H1 (cell line): ENCODE measurements at regions not wholly inside any gene's neighbourhood (a gene's known extent, or its start where the extent isn't known, plus 50 kb on each side); places are given as distances from the start of the nearest gene placed in this dataset.

ENCODE experiments used
- CTCF ChIA-PET: fragments of 300-600 bp; sonication (Branson Sonifier 250); formaldehyde crosslinking; loops from one replicate; lab custom pipeline; 2021; ENCODE audit not compliant: partially characterized antibody; lab: Charles Lee
- POLR2A ChIA-PET: fragments of 300-600 bp; sonication (Branson Sonifier 250); formaldehyde crosslinking; loops from one replicate; lab custom pipeline; 2021; ENCODE audit warnings: inconsistent platforms; ENCODE audit not compliant: partially characterized antibody; lab: Charles Lee
- DNase-seq, 2 experiments: peaks; one replicate each; pipeline versions ENCODE4 v3.0.0 to v3.0.0-alpha.2; 2010 to 2022; ENCODE audit warnings: low spot score in 2 of 2, low read depth in 1 of 2, mixed read lengths in 1 of 2
- FAIRE-seq: peaks from 2 replicates; lab custom pipeline; 2011; peaks lifted over from hg19 to GRCh38; lab: Jason Lieb, UNC
- H2AFZ ChIP-seq: 2 replicates; pipeline ENCODE4 v1.8.1; 2012; ENCODE audit warnings: low read length, inconsistent platforms
- H2AK5ac ChIP-seq: 2 replicates; pipeline ENCODE4 v1.6.1; 2013; ENCODE audit warnings: low read depth, low read length
- H2BK120ac ChIP-seq: replicated peaks from 2 replicates; pipeline ENCODE3; 2013; ENCODE audit warnings: low read depth, low read length, inconsistent platforms
- H2BK12ac ChIP-seq: 2 replicates; pipeline ENCODE4 v1.6.1; 2013; ENCODE audit warnings: low read depth, low read length
- H2BK15ac ChIP-seq: 2 replicates; pipeline ENCODE4 v1.6.1; 2013; ENCODE audit warnings: low read length
- H2BK20ac ChIP-seq: 2 replicates; pipeline ENCODE4 v1.6.1; 2013; ENCODE audit warnings: low read length
- H2BK5ac ChIP-seq: 2 replicates; pipeline ENCODE4 v1.6.1; 2013; ENCODE audit warnings: low read depth, low read length
- H3K14ac ChIP-seq: 2 replicates; pipeline ENCODE4 v1.6.1; 2013; ENCODE audit warnings: inconsistent platforms; ENCODE audit not compliant: insufficient read length
- H3K18ac ChIP-seq: 2 replicates; pipeline ENCODE4 v1.6.1; 2013; ENCODE audit warnings: low read length; ENCODE audit errors: extremely low read depth
- H3K23ac ChIP-seq: 2 replicates; pipeline ENCODE4 v1.6.1; 2013; ENCODE audit warnings: inconsistent platforms; ENCODE audit not compliant: insufficient read length
- H3K23me2 ChIP-seq: 2 replicates; pipeline ENCODE4 v1.6.1; 2013; ENCODE audit warnings: low read depth, low read length
- H3K27ac ChIP-seq: 2 replicates; pipeline ENCODE4 v1.6.1; 2011; ENCODE audit warnings: low read depth, low read length, inconsistent platforms
- H3K27me3 ChIP-seq, 4 experiments: replicated peaks in 1 of 4; 1 replicate in 1 of 4; 2 replicates in 3 of 4; pipeline versions ENCODE4 v1.6.1 to v1.8.1; 2011 to 2013; ENCODE audit warnings: low read length in 3 of 4, mild to moderate bottlenecking in 3 of 4, inconsistent platforms in 2 of 4, mixed read lengths in 2 of 4, moderate library complexity in 1 of 4; ENCODE audit not compliant: control insufficient read depth in 3 of 4, insufficient read depth in 3 of 4; ENCODE audit errors: extremely low read depth in 1 of 4
- H3K36me3 ChIP-seq, 4 experiments: 2 replicates each; pipeline versions ENCODE4 v1.6.1 to v1.8.1; 2011 to 2013; ENCODE audit warnings: mild to moderate bottlenecking in 4 of 4, low read length in 3 of 4, moderate library complexity in 2 of 4, control low read depth in 1 of 4, inconsistent platforms in 1 of 4; ENCODE audit not compliant: insufficient read depth in 4 of 4, control insufficient read depth in 2 of 4
- H3K4ac ChIP-seq: replicated peaks from 2 replicates; pipeline ENCODE3; 2013; ENCODE audit warnings: low read length, low read depth, mixed read lengths, inconsistent platforms; ENCODE audit not compliant: insufficient read length
- H3K4me1 ChIP-seq, 4 experiments: replicated peaks in 1 of 4; 1 replicate in 1 of 4; 2 replicates in 3 of 4; pipeline versions ENCODE4 v1.6.1 to v1.8.1; 2011 to 2013; ENCODE audit warnings: low read length in 3 of 4, inconsistent platforms in 2 of 4, mixed read lengths in 1 of 4; ENCODE audit not compliant: insufficient read depth in 4 of 4, control insufficient read depth in 3 of 4
- H3K4me2 ChIP-seq, 2 experiments: 2 replicates each; pipeline versions ENCODE4 v1.6.1 to v1.8.1; 2011 to 2013; ENCODE audit warnings: low read depth in 2 of 2, low read length in 2 of 2, control low read depth in 1 of 2, inconsistent platforms in 1 of 2, mild to moderate bottlenecking in 1 of 2; ENCODE audit not compliant: insufficient read depth in 1 of 2
- H3K4me3 ChIP-seq, 4 experiments: fragments of 200-600, 300-600 bp in 1 of 4; sonication (generic), shearing (Covaris generic), sonication (Bioruptor Twin) in 1 of 4; 2 replicates each; pipeline versions ENCODE4 v1.5.1 to v1.8.1; 2011 to 2016; ENCODE audit warnings: low read length in 4 of 4, low read depth in 3 of 4, control low read depth in 2 of 4, inconsistent platforms in 2 of 4, mild to moderate bottlenecking in 2 of 4, mixed read lengths in 1 of 4, moderate library complexity in 1 of 4; ENCODE audit not compliant: insufficient read depth in 2 of 4; ENCODE audit errors: extremely low read depth in 1 of 4
- H3K56ac ChIP-seq: replicated peaks from 2 replicates; pipeline ENCODE3; 2013; ENCODE audit warnings: low read depth, mild to moderate bottlenecking, mixed read lengths, low read length, inconsistent platforms; ENCODE audit not compliant: insufficient read length
- H3K79me1 ChIP-seq: 2 replicates; pipeline ENCODE4 v1.6.1; 2013; ENCODE audit warnings: low read depth, low read length, control low read depth
- H3K79me2 ChIP-seq, 2 experiments: 2 replicates each; pipeline versions ENCODE4 v1.6.1 to v1.8.1; 2012 to 2013; ENCODE audit warnings: low read length in 2 of 2, mild to moderate bottlenecking in 2 of 2, inconsistent platforms in 1 of 2; ENCODE audit not compliant: insufficient read depth in 2 of 2, control insufficient read depth in 1 of 2
- H3K9ac ChIP-seq, 4 experiments: replicated peaks in 1 of 4; 1 replicate in 1 of 4; 2 replicates in 3 of 4; pipeline versions ENCODE4 v1.6.1 to v1.8.1; 2011 to 2013; ENCODE audit warnings: low read depth in 3 of 4, low read length in 3 of 4, control low read depth in 2 of 4, mild to moderate bottlenecking in 2 of 4, moderate library complexity in 2 of 4, inconsistent platforms in 1 of 4; ENCODE audit errors: extremely low read depth in 1 of 4
- H3K9me3 ChIP-seq, 2 experiments: 2 replicates each; pipeline versions ENCODE4 v1.6.1 to v1.8.1; 2012 to 2013; ENCODE audit warnings: mild to moderate bottlenecking in 2 of 2, moderate library complexity in 2 of 2, control low read depth in 1 of 2, inconsistent platforms in 1 of 2, low read depth in 1 of 2, low read length in 1 of 2, mixed read lengths in 1 of 2; ENCODE audit not compliant: insufficient read depth in 2 of 2
- H4K20me1 ChIP-seq, 2 experiments: replicated peaks in 1 of 2; 2 replicates each; pipeline versions ENCODE3 to v1.8.1; 2011 to 2013; ENCODE audit warnings: inconsistent platforms in 2 of 2, low read length in 2 of 2, mild to moderate bottlenecking in 1 of 2; ENCODE audit not compliant: insufficient read depth in 2 of 2, control insufficient read depth in 1 of 2
- H4K5ac ChIP-seq: 2 replicates; pipeline ENCODE4 v1.6.1; 2013; ENCODE audit warnings: low read length, low read depth, mixed read lengths, inconsistent platforms; ENCODE audit not compliant: insufficient read length
- H4K8ac ChIP-seq: 2 replicates; pipeline ENCODE4 v1.8.0; 2013; ENCODE audit warnings: mild to moderate bottlenecking, moderate library complexity, low read length, inconsistent platforms; ENCODE audit not compliant: insufficient read depth; ENCODE audit errors: extremely low read depth
- H4K91ac ChIP-seq: replicated peaks from 2 replicates; pipeline ENCODE3; 2013; ENCODE audit warnings: low read length, mixed read lengths, inconsistent platforms; ENCODE audit not compliant: insufficient read length
- GABPA ChIP-seq: IDR thresholded peaks from 2 replicates; pipeline ENCODE4 v1.6.1; 2011; ENCODE audit warnings: mild to moderate bottlenecking, low read length, moderate library complexity, borderline replicate concordance; ENCODE audit not compliant: insufficient read depth
- JUN ChIP-seq: IDR thresholded peaks from 2 replicates; pipeline ENCODE4 v1.6.1; 2011; ENCODE audit warnings: low read depth, mild to moderate bottlenecking, improper control_type of control experiment, low read length
- WGBS, 2 experiments: shearing (Covaris generic) in 1 of 2; methylation state at CpG; one replicate each; pipeline versions ENCODE4 v1.1.6 to v1.1.7; 2013 to 2015; ENCODE audit warnings: low lambda C conversion rate in 2 of 2, mixed read lengths in 2 of 2, inconsistent platforms in 1 of 2, low coverage in 1 of 2, missing lambda C conversion rate in 1 of 2; ENCODE audit not compliant: insufficient replicate concordance in 2 of 2, insufficient coverage in 1 of 2, insufficient read length in 1 of 2; ENCODE audit errors: extremely low coverage in 1 of 2, missing lambda C conversion rate in 1 of 2; 5-methylcytosine and 5-hydroxymethylcytosine counted together

GRCh38 chr10:28072573-28072972, 73.7 kb upstream of the ODAD2 start:
- H4K8ac ChIP-seq = no peak overlapping the region
- H2BK5ac ChIP-seq = no peak overlapping the region
- no peak overlapping the region for H3K4me2 ChIP-seq
- no peak overlapping the region for H2BK120ac ChIP-seq
- no peak overlapping the region for H3K56ac ChIP-seq
- TF ChIP-seq JUN (no peak), GABPA (no peak)
- no peaks in the 10 kb centered on the region for H4K20me1 ChIP-seq
- H2AFZ ChIP-seq = no peak overlapping the region
- no peak overlapping the region for H3K9ac ChIP-seq
- WGBS, 2 experiments = 82% methylated on average over 1 of the region's 1 CpG; no CpG with 5 or more reads in 1 of the 2 experiments
- H4K91ac ChIP-seq = no peak overlapping the region
- H3K4me1 ChIP-seq = no peaks in the 10 kb centered on the region
- H3K79me1 ChIP-seq = no peaks in the 10 kb centered on the region
- POLR2A ChIA-PET = no interaction called here
- CTCF ChIA-PET = no interaction called here
- H4K5ac ChIP-seq = no peak overlapping the region
- no peak overlapping the region for H3K27ac ChIP-seq
- H3K4me3 ChIP-seq = no peak overlapping the region
- no peak for DNase-seq
- no peaks in the 10 kb centered on the region; a peak in 1 of 8 replicates for H3K36me3 ChIP-seq
- H3K14ac ChIP-seq = no peak overlapping the region
- no peak overlapping the region for H3K4ac ChIP-seq
- no peak overlapping the region for H3K18ac ChIP-seq
- no peak overlapping the region for H3K23ac ChIP-seq
- H2BK15ac ChIP-seq = no peak overlapping the region
- H3K9me3 ChIP-seq = peaks cover 3 to 8% of the 10 kb centered on the region in 2 experiments; a peak in 2 of 4 replicates
- no peak overlapping the region for H2BK12ac ChIP-seq
- H2AK5ac ChIP-seq = no peak overlapping the region
- H3K79me2 ChIP-seq = no peaks in the 10 kb centered on the region
- no peak overlapping the region for H2BK20ac ChIP-seq
- no peaks in the 10 kb centered on the region for H3K23me2 ChIP-seq
- FAIRE-seq = no peak
- H3K27me3 ChIP-seq = no peaks in the 10 kb centered on the region
